Body of pancreas (tissue), 4 donors: ENCODE measurements at regions not wholly inside any gene's neighbourhood (a gene's known extent, or its start where the extent isn't known, plus 50 kb on each side); places are given as distances from the start of the nearest gene placed in this dataset.

Experiments used
- CTCF ChIP-seq, 7 experiments: fragments of 450-650 bp in 4 of 7; fragments of 200-600 bp in 3 of 7; sonication (generic) in 3 of 7; IDR thresholded peaks; one replicate each; pipeline ENCODE4 v1.5.1; 2016 to 2019; ENCODE audit warnings: antibody characterized with exemption in 7 of 7
- POLR2A ChIP-seq, 3 donors: fragments of 450-650 bp; IDR thresholded peaks; one replicate each; pipeline ENCODE4 v1.6.1; 2016; ENCODE audit warnings: antibody characterized with exemption in 3 of 3, mild to moderate bottlenecking in 2 of 3

GRCh38 chr10:4670737-4671136 is 155.3 kb upstream of the AKR1E2 start:
- TF ChIP-seq POLR2A (IDR thresholded peaks at IDR 0.05) (no peak), CTCF (IDR thresholded peaks at IDR 0.05) (no peak)
